Loucy (cell line): ENCODE measurements at regions not wholly inside any gene's neighbourhood (a gene's known extent, or its start where the extent isn't known, plus 50 kb on each side); places are given as distances from the start of the nearest gene placed in this dataset.

Experiments
- CTCF ChIP-seq: fragments of 200-600 bp; sonication (generic); conservative IDR thresholded peaks from 2 replicates; pipeline ENCODE4 v1.5.1; 2014; ENCODE audit warnings: mild to moderate bottlenecking, antibody characterized with exemption, low read length
- EZH2phosphoT487 ChIP-seq: fragments of 200-600 bp; IDR thresholded peaks from 2 replicates; pipeline ENCODE4 v1.6.1; 2018; ENCODE audit warnings: antibody characterized with exemption, mild to moderate bottlenecking, moderate library complexity, borderline replicate concordance

- TF ChIP-seq CTCF = no peak
- no peak for TF ChIP-seq EZH2phosphoT487
Observed at GRCh38 chr11:27234961-27235360, 128.1 kb downstream of the CCDC34 start.
